CD1c-positive myeloid dendritic cell (primary cell): ENCODE measurements at regions not wholly inside any gene's neighbourhood (a gene's known extent, or its start where the extent isn't known, plus 50 kb on each side); places are given as distances from the start of the nearest gene placed in this dataset.

Experiments
- DNase-seq: peaks from one replicate; pipeline ENCODE4 v3.0.0-alpha.2; 2016; ENCODE audit errors: extremely low spot score

GRCh38 chr2:140063356-140063755, 1283.2 kb upstream of the NXPH2 start:
- no peak for DNase-seq

- DNase-seq, result no peak
Observed at GRCh38 chr2:140061240-140061639, 1281.0 kb upstream of the NXPH2 start.

DNA sequence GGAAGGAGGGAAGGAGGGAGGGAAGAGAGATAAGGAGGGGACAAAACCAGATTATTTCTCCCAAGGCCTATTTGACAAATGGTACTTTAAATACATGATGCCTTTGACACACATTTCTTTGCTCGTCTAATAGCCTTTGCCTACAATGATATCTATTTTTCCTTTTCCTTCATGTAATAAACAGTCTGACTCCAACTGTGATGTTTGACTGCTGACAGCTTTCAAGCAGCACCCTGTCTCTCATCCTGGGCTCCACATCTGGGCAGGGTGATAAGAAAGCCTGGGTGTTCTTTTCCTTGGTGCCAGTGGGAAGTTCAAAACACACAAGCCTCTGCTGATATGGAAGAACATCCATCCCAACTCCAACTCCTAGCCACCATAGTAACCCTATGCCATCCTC, 1277.7 kb upstream of the NXPH2 start:
- no peak for DNase-seq

GRCh38 chr2:140041811-140042210, 1261.6 kb upstream of the NXPH2 start:
- DNase-seq, result no peak

GRCh38 chr2:140041239-140041638, 1261.0 kb upstream of the NXPH2 start:
- no peak for DNase-seq

DNA sequence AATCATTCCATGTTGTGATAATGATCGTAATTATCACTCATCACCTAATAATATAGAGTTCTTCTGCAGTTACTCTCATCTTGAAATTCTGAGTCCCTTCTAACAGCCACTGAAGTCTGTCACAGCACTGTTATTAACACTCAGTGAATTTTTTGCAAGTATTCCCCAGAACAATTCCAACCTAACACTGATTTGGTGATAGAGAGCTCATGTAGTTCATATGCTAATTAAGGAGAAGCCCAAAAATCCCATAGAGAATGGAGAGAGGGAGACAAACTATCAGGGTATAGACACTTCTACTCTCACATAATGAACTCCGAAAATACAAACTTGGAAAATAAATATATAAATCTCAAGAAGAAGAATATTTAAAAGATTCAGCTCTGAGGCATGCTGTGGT, 1253.4 kb upstream of the NXPH2 start:
- no peak for DNase-seq

DNA sequence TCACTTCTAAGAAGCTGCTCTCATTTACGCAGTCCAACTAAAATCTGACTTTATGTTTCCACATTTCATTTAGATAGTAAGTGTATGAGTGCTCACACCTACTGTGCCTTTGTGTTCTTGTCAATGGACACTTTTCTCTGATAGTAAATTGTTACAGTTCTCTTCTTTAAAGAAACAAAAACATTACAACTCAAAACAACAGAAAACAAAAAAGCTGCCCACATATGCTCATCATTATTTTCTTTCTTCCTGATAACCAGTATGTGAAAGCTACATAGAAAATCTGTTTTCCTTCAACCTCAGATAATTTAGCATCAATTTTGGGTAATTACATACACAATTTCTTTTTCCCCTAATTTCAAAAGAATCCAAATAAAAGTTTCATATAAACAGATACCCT, 1247.8 kb upstream of the NXPH2 start:
- no peak for DNase-seq

- no peak for DNase-seq
Observed at GRCh38 chr2:140027320-140027719, 1247.1 kb upstream of the NXPH2 start.

DNA sequence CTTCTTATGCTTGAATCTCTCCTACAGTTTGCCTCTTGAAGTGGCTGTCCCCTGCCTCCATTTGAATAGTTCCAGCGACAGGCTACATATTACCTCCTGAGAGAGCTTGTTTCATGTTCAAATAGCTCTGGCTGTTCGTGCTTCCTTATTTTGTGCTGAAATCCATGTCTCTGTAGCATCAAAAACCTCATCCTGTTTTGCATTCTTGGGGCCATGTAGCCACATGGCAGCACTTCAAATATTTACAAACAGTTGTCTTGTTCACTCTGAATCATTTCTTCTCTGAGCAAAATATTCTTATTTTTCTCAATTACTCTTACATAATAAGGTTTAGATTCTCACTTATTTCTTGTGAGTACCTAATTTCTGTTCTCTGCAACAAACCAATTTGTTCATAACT, 1243.1 kb upstream of the NXPH2 start:
- no peak for DNase-seq

DNA sequence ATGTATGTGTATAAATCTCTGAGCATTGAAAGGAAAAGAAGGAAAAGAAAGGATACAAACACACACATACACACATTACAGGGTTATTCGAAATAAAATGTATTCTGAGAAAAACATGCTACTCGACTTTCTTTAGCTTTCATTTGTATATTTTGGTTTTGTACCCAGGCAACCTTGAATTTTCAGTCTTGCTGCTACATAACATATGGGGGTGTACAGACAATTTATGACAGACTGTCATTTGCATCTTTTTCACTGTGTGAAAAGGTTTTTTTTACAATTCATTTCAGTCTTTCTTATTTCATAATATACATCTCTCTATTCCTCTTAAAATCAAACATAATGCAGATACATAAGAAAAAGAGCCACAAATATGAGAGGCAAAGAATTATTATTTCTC, 1238.4 kb upstream of the NXPH2 start:
- DNase-seq, result no peak

- no peak for DNase-seq
Observed at GRCh38 chr2:140014204-140014546, 1234.0 kb upstream of the NXPH2 start.

DNA sequence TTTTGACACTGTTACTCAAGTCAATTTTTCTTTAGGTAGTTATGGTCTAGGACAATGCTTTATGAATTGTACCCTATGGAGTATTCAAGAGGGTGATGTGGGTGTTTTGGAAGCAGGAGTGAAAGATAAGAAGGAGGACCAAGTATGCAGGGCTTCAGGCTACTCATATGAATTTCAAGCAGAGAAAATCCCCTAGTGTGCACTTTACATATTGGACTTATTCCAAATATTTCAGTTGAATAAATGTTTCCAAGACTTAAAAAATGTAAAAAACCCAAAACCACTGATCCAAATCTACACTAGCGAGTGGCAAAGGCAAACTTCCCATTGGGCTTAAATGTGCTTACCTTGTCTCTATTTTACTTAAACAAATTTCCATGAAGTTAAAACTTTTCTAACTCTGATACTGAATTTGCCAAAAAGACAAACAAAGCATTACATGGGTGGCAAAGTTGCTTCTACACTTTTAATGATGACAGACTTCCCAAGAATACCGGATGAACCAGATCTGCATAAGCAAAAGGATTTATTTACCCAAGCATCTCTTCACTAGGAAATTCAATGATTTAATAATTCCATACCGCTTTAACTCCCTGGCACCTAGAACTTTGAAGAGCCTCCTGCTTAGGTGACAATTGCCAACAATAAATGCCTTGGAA, 1233.5 kb upstream of the NXPH2 start:
- no peak for DNase-seq

DNA sequence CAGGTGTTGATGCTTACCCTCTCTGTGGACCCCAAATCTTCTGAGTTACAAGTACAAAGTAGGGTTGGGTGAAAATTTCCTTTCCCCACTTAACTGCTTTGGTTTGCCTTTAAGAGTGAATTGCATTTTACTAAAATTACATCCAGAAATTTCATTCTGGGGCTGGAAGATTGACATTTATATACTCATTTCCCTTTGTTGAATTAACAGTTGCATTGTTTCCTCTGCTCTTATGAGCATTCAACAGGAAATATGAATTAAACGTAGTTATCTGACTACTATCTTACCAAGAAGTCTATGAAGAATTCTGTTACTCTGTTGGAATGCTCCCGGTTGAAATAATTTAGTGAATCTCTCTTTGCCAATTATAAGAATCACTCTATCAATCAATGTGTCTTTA, 1231.1 kb upstream of the NXPH2 start:
- DNase-seq, result no peak

DNA sequence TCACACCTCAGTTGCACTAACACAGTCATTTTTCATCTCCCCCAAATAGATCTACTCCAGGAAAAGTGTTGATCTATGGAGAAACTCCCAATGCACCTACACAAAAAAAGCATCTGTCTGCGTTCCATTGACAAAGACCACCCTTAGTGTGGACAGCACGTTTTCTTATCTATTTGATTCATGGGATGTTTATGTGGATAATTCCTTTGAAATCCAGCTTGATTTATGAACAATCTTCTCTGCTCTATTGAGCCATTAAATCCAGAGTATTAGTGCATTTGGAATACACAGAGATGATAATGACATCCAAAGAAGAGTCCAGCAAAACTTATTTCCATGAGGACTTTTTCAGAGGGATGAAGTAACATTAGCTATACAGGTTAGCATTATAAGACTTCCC, 1221.9 kb upstream of the NXPH2 start:
- DNase-seq, result no peak

DNA sequence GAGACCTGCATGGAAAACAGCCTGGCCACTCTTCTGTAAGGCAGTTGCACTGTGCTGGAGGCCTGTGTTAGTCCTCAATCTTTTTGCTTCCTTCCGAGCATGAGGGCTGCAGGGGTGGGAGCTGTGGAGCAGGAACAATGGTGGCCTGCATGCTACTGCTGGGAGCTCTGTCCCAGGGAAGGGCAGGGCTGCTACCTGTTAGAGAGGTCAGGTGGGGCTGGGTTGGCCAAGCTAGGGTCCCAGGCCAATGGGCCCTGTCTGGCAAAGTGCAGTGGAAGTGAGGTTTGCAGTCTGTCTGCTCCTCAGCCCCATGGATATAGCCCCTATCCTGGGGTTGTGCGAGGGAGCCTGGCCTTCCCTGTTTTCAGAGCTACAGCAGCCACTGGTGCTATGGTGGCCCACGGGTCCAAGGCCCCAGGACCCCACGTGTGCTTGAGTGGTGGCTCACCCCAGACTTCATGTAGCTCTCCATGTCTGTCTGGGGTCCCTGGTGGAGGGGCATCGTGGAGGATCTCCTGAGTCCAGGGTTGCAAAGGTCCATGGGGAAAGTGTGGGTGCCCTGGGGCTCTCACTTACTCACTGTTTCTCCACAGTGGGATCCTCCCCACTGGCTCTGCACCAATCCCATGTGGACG, 1212.6 kb upstream of the NXPH2 start:
- DNase-seq, result no peak

DNA sequence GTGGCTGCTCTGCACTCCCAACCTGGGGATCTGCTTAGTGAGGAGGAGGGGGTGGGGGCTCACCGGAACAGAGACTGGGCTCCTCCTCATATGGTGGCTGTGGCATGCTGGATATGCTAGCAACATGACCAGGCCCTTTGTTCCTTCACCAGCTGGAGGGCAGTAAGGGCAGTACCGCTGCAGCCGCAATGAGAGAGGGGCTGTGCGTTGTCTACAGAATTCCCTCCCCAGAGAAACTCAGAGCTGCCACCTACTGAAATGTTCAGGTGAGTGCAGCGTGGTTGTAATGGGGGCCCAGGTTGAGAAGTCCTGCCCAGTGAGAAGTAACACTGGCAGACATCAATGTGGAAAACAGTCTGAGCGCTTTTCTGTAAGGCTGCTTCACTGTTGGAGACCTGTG, 1211.9 kb upstream of the NXPH2 start:
- DNase-seq, result no peak

DNA sequence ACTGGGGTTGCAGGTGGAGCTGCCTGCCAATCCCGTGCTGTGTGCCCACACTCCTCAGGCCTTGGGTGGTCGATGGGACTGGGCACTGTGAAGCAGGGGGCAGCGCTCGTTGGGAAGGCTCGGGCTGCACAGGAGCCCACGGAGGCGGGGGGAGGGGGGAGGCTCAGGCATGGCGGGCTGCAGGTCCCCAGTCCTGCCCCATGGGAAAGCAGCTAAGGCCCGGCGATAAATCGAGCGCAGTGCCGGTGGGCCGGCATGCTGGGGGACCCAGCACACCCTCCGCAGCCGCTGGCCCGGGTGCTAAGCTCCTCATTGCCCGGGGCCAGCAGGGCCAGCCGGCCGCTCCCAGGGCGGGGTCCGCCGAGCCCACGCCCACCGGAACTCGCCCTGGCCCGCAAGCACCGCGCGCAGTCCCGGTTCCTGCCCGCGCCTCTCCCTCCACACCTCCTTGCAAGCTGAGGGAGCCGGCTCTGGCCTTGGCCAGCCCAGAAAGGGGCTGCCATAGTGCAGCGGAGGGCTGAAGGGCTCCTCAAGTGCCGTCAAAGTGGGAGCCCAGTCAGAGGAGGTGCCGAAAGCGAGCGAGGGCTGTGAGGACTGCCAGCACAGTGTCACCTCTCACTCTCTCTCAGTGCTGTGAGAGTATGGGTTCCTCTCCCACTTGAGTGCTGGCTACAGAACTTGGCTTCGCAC, 1210.6 kb upstream of the NXPH2 start:
- DNase-seq, result no peak

GRCh38 chr2:139969323-139969722, 1189.1 kb upstream of the NXPH2 start:
- no peak for DNase-seq

- no peak for DNase-seq
Observed at GRCh38 chr2:139968588-139968987, 1188.4 kb upstream of the NXPH2 start.

DNA sequence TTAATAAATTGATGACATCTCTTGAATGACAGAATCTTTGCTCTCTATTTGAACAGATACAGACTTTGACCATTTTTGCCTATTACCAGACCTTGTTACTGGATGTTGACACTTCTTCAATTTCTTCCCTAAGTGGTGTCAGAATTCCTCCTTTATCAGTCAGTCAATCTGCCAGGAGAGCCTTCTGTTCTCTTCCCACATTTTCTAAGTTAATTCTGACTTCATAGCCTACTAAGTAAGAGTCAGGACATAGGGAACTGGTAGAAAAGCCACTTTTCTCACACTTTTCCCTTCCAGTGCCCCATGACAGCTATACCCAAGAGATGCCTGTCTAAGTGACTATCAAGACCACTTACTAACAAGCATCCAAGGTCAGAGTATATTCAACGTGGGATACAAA, 1187.5 kb upstream of the NXPH2 start:
- DNase-seq, result no peak

DNA sequence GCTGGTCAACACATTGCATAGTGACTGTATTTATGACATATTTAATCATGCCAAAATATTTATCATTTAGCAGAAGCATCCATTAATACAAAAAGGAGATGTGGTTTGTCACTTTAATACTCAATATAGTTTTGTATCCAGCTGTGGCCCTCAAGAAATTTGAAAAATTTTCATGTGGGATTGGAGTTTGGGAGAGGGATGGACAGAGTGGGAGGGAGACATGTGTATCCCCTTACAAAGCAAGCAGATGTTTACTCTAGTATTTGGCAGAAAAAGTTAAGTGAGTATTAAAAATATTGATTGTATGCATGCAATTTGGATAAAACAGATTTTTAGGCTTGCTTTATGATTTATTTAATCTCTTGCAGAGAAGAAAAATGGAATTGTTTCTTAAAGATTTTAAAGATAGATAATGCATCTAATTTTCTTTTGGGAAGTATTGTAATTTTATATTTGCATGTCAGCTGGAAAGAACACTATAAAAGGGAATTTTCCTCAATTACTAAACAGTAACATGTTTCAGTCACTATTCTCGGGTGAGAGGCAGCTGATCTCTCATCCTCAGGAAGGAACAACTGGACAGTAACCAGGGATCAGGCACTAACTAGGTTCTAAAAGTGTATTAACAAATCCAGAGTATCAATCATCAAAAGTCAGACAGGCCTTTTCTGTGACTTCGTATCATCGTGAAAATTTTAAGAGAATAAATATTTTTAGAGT, 1184.7 kb upstream of the NXPH2 start:
- DNase-seq, result no peak

DNA sequence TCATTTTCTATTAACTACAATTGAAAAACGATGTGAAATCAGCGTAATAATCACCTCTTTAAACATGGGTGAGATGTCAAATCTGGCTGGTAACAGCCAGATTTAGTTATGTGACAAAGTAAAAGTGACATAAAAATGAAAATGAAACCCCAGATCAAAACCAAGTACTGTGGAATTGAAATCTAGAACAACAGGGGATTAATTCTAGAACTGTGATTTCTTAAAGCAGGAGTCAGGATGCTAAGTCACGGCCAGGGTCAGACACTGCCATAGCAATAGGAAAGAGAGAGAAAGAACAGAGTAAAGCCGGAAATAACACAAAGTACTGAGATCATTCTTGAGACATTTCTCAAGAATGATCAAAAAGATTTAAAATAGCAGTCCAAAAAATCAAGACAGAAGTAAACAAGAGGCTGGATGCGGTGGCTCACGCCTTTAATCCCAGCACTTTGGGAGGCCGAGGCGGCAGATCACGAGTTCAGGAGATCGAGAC, 1183.7 kb upstream of the NXPH2 start:
- DNase-seq, result no peak
